ENCODE measurements at regions not wholly inside any gene's neighbourhood (a gene's known extent, or its start where the extent isn't known, plus 50 kb on each side); places are given as distances from the start of the nearest gene placed in this dataset.

- DNase-seq: no peak
Measured at GRCh38 chr11:107136892-107137291, 118.6 kb upstream of the GUCY1A2 start.

- no peak for DNase-seq
Measured at GRCh38 chr11:107131756-107132155, 113.5 kb upstream of the GUCY1A2 start.

GRCh38 chr11:107123022-107123421 is 104.7 kb upstream of the GUCY1A2 start:
- DNase-seq: no peak

GRCh38 chr11:107118025-107118720 is 99.9 kb upstream of the GUCY1A2 start:
- DNase-seq: no peak

GRCh38 chr11:107116358-107116757 is 98.1 kb upstream of the GUCY1A2 start:
- no peak for DNase-seq

GRCh38 chr11:107102692-107103477 is 84.6 kb upstream of the GUCY1A2 start:
- DNase-seq: no peak

- DNase-seq: no peak
Measured at GRCh38 chr11:107092667-107093066, 74.4 kb upstream of the GUCY1A2 start.

- peak in 1 of 2 experiments; percentile 55 for DNase-seq
Measured at GRCh38 chr11:107078375-107078774, 60.1 kb upstream of the GUCY1A2 start.

GRCh38 chr11:107076832-107077231 is 58.6 kb upstream of the GUCY1A2 start:
- no peak for DNase-seq

GRCh38 chr11:107071129-107071528 is 52.9 kb upstream of the GUCY1A2 start:
- no peak for DNase-seq
